GM23248 (cell line): ENCODE measurements at regions not wholly inside any gene's neighbourhood (a gene's known extent, or its start where the extent isn't known, plus 50 kb on each side); places are given as distances from the start of the nearest gene placed in this dataset.

Source experiments
- EZH2 ChIP-seq: fragments of 200-600 bp; sonication (generic); IDR thresholded peaks from 2 replicates; pipeline ENCODE4 v1.6.1; 2018; ENCODE audit warnings: antibody characterized with exemption, mild to moderate bottlenecking; ENCODE audit not compliant: insufficient read depth, poor library complexity, severe bottlenecking
- EZH2phosphoT487 ChIP-seq: fragments of 200-600 bp; sonication (generic); IDR thresholded peaks from 2 replicates; pipeline ENCODE4 v1.6.1; 2018; ENCODE audit warnings: antibody characterized with exemption, moderate library complexity, mild to moderate bottlenecking, low read depth; ENCODE audit not compliant: insufficient read depth

GRCh38 chr7:25834050-25834449, 317.9 kb upstream of the NFE2L3 start:
- TF ChIP-seq EZH2phosphoT487 (no peak), EZH2 (no peak)
